CD4-positive, alpha-beta T cell (primary cell): ENCODE measurements at regions not wholly inside any gene's neighbourhood (a gene's known extent, or its start where the extent isn't known, plus 50 kb on each side); places are given as distances from the start of the nearest gene placed in this dataset.

Experiments used
- ATAC-seq: fragments of 200-7000 bp; cut with Tn5 transposase; one replicate; pipeline ENCODE4 v1.10.0; 2022; ENCODE audit warnings: mild to moderate bottlenecking; ENCODE audit not compliant: poor library complexity
- CTCF ChIA-PET: fragments of 350-600 bp; sonication (Branson Sonifier 250); formaldehyde crosslinking; loops from one replicate; lab custom pipeline; 2021; ENCODE audit warnings: antibody characterized with exemption, inconsistent platforms; lab: Charles Lee
- POLR2A ChIA-PET: fragments of 350-600 bp; sonication (Branson Sonifier 250); formaldehyde crosslinking; loops from one replicate; lab custom pipeline; 2021; ENCODE audit warnings: antibody characterized with exemption, inconsistent platforms; lab: Charles Lee
- DNase-seq, 14 experiments: peaks; one replicate each; pipeline ENCODE4 v3.0.0-alpha.2; 2013 to 2020; ENCODE audit warnings: mixed read lengths in 2 of 14
- H3K27ac ChIP-seq, 2 donors: one replicate each; pipeline versions ENCODE4 v1.5.1 to v1.7.0; 2013; ENCODE audit warnings: low read length in 2 of 2, low read depth in 1 of 2, mild to moderate bottlenecking in 1 of 2
- H3K27me3 ChIP-seq, 2 experiments: 1 replicate in 1 of 2; 2 replicates in 1 of 2; pipeline versions ENCODE4 v1.6.1 to v1.7.0; 2013; ENCODE audit warnings: low read length in 2 of 2, control low read depth in 1 of 2, mild to moderate bottlenecking in 1 of 2, moderate library complexity in 1 of 2; ENCODE audit not compliant: insufficient read depth in 2 of 2, control insufficient read depth in 1 of 2
- H3K36me3 ChIP-seq: one replicate; pipeline ENCODE4 v1.6.1; 2013; ENCODE audit warnings: low read length, control low read depth; ENCODE audit not compliant: insufficient read depth
- H3K4me1 ChIP-seq: one replicate; pipeline ENCODE4 v1.6.1; 2013; ENCODE audit warnings: low read length, control low read depth; ENCODE audit not compliant: insufficient read depth
- H3K4me3 ChIP-seq: one replicate; pipeline ENCODE4 v1.5.1; 2013; ENCODE audit warnings: mild to moderate bottlenecking, low read length, moderate library complexity
- H3K9me3 ChIP-seq, 2 experiments: 1 replicate in 1 of 2; 2 replicates in 1 of 2; pipeline versions ENCODE4 v1.6.1 to v1.7.0; 2013; ENCODE audit warnings: low read length in 2 of 2, mild to moderate bottlenecking in 2 of 2, control low read depth in 1 of 2, moderate library complexity in 1 of 2; ENCODE audit not compliant: control insufficient read depth in 1 of 2, insufficient read depth in 1 of 2
- H3K27ac Mint-ChIP-seq: one replicate; pipeline ENCODE4 v1.8.0; 2020; ENCODE audit warnings: mixed read lengths
- H3K27me3 Mint-ChIP-seq: one replicate; pipeline ENCODE4 v1.8.0; 2021; ENCODE audit warnings: mixed read lengths
- H3K36me3 Mint-ChIP-seq: one replicate; pipeline ENCODE4 v1.8.0; 2021; ENCODE audit warnings: low read depth, mixed read lengths
- H3K4me1 Mint-ChIP-seq: one replicate; pipeline ENCODE4 v1.8.0; 2021; ENCODE audit warnings: low read depth, mixed read lengths
- H3K4me3 Mint-ChIP-seq: one replicate; pipeline ENCODE4 v1.8.0; 2020; ENCODE audit warnings: mild to moderate bottlenecking, mixed read lengths
- H3K9me3 Mint-ChIP-seq: one replicate; pipeline ENCODE4 v1.8.0; 2020; ENCODE audit warnings: mixed read lengths
- CTCF ChIP-seq: fragments of 200-600 bp; IDR thresholded peaks from one replicate; pipeline ENCODE4 v1.8.0; 2022; ENCODE audit warnings: antibody characterized with exemption, mild to moderate bottlenecking
- intact Hi-C, 2 experiments: fragments of 100-400 bp; cut with DNase I in 1 of 2; cut with micrococcal nuclease in 1 of 2; formaldehyde crosslinking; loops; one replicate each; pipeline versions ENCODE4 v1.15.1 to v1.9.0; 2023 to 2025; cut with DNase I, micrococcal nuclease

GRCh38 chr4:89400287-89401035 is 92.9 kb upstream of the GPRIN3 start:
- H3K9me3 Mint-ChIP-seq = no peaks in the 10 kb centered on the region
- H3K4me1 Mint-ChIP-seq = no peaks in the 10 kb centered on the region
- Histone ChIP-seq H3K4me1 (no peaks in the 10 kb centered on the region), H3K27me3 (no peaks in the 10 kb centered on the region), H3K27ac (no peak overlapping the region), H3K9me3 (no peaks in the 10 kb centered on the region), H3K36me3 (no peaks in the 10 kb centered on the region), H3K4me3 (no peak overlapping the region)
- no peak for TF ChIP-seq CTCF
- CTCF ChIA-PET = no interaction called here
- H3K27me3 Mint-ChIP-seq = no peaks in the 10 kb centered on the region
- H3K4me3 Mint-ChIP-seq = no peak overlapping the region
- H3K27ac Mint-ChIP-seq = no peak overlapping the region
- H3K36me3 Mint-ChIP-seq = no peaks in the 10 kb centered on the region
- ATAC-seq (no peak), DNase-seq (no peak)
- POLR2A ChIA-PET = no interaction called here
- intact Hi-C loops = loop anchor here in 1 of 2 experiments (5.0 kb wide), 1 partner anchor 33 kb away; no protein-coding TSS in a partner anchor

- H3K36me3 Mint-ChIP-seq = no peaks in the 10 kb centered on the region
- Histone ChIP-seq H3K4me3 (no peak overlapping the region), H3K27me3 (no peaks in the 10 kb centered on the region), H3K4me1 (no peaks in the 10 kb centered on the region), H3K36me3 (no peaks in the 10 kb centered on the region), H3K27ac (no peak overlapping the region), H3K9me3 (no peaks in the 10 kb centered on the region)
- no peaks in the 10 kb centered on the region for H3K27me3 Mint-ChIP-seq
- no peak for ATAC-seq
- ChIA-PET POLR2A (no interaction called here), CTCF (interaction anchor here (1.0 kb wide), 1 partner anchor 13 kb away, joined by 4 read pairs; no protein-coding TSS in a partner anchor)
- TF ChIP-seq CTCF = no peak
- H3K27ac Mint-ChIP-seq = no peak overlapping the region
- H3K9me3 Mint-ChIP-seq = no peaks in the 10 kb centered on the region
- intact Hi-C loops = no loop called here
- H3K4me1 Mint-ChIP-seq = no peaks in the 10 kb centered on the region
- DNase-seq = no peak
- H3K4me3 Mint-ChIP-seq = no peak overlapping the region
These were observed 91.0 kb upstream of the GPRIN3 start for GRCh38 chr4:89398644-89399043.

GRCh38 chr4:89398146-89398545 is 90.5 kb upstream of the GPRIN3 start:
- H3K4me1 Mint-ChIP-seq = no peaks in the 10 kb centered on the region
- CTCF ChIA-PET = interaction anchor here (0.9 to 1.5 kb wide), 3 partner anchors 17 to 172 kb away, joined by 3 read pairs; no protein-coding TSS in a partner anchor
- POLR2A ChIA-PET = no interaction called here

More at GRCh38 chr4:89398146-89398545, 90.5 kb upstream of the GPRIN3 start:
- H3K36me3 Mint-ChIP-seq = no peaks in the 10 kb centered on the region
- no peaks in the 10 kb centered on the region for H3K4me1 ChIP-seq
- H3K9me3 ChIP-seq = no peaks in the 10 kb centered on the region
- no peak for TF ChIP-seq CTCF
- H3K4me3 Mint-ChIP-seq = no peak overlapping the region
- no peak overlapping the region for H3K27ac ChIP-seq
- ATAC-seq (no peak), DNase-seq (no peak)
- intact Hi-C loops = no loop called here
- H3K27ac Mint-ChIP-seq = no peak overlapping the region
- H3K9me3 Mint-ChIP-seq = no peaks in the 10 kb centered on the region
- no peak overlapping the region for H3K4me3 ChIP-seq
- H3K27me3 Mint-ChIP-seq = no peaks in the 10 kb centered on the region
- no peaks in the 10 kb centered on the region for H3K36me3 ChIP-seq
- H3K27me3 ChIP-seq = no peaks in the 10 kb centered on the region
